ENCODE measurements at regions not wholly inside any gene's neighbourhood (a gene's known extent, or its start where the extent isn't known, plus 50 kb on each side); places are given as distances from the start of the nearest gene placed in this dataset.

GRCh38 chr2:120656273-120656950 is 79.3 kb upstream of the GLI2 start:
- intact Hi-C loops (cut with DNase I; ENCODE audit: low total_unique reads) = no loop called here
- DNase-seq (ENCODE audit: low spot score in 2 of 2) = no peak
- TF ChIP-seq POLR2A (IDR thresholded peaks at IDR 0.05) (no peak), CTCF (IDR thresholded peaks at IDR 0.05) (no peak)
- H3K4me3 ChIP-seq (ENCODE audit: low read depth, poor library complexity, severe bottlenecking) = no peak overlapping the region
- WGBS, 2 donors = 64 to 72% methylated on average over 19 of the region's 19 CpGs

- intact Hi-C loops (cut with DNase I; ENCODE audit: low total_unique reads) = no loop called here
- 72 to 87% methylated on average over 7 of the region's 7 CpGs for WGBS, 2 donors
- TF ChIP-seq CTCF (IDR thresholded peaks at IDR 0.05) (no peak), POLR2A (IDR thresholded peaks at IDR 0.05) (no peak)
- H3K4me3 ChIP-seq (ENCODE audit: low read depth, poor library complexity, severe bottlenecking) = no peak overlapping the region
- DNase-seq (ENCODE audit: low spot score in 2 of 2) = peak in 1 of 2 donors; percentile 45
Measured at GRCh38 chr2:120658042-120658769, 77.5 kb upstream of the GLI2 start.

- intact Hi-C loops (cut with DNase I; ENCODE audit: low total_unique reads) = no loop called here
- WGBS, 2 donors = 88 to 92% methylated on average over 2 of the region's 2 CpGs
- no peak overlapping the region for H3K4me3 ChIP-seq (ENCODE audit: low read depth, poor library complexity, severe bottlenecking)
- TF ChIP-seq POLR2A (IDR thresholded peaks at IDR 0.05) = no peak
- no peak for TF ChIP-seq CTCF (IDR thresholded peaks at IDR 0.05)
- peak in 1 of 2 donors; percentile 78 for DNase-seq (ENCODE audit: low spot score in 2 of 2)
Measured at GRCh38 chr2:120658770-120659158, 76.9 kb upstream of the GLI2 start.

DNA sequence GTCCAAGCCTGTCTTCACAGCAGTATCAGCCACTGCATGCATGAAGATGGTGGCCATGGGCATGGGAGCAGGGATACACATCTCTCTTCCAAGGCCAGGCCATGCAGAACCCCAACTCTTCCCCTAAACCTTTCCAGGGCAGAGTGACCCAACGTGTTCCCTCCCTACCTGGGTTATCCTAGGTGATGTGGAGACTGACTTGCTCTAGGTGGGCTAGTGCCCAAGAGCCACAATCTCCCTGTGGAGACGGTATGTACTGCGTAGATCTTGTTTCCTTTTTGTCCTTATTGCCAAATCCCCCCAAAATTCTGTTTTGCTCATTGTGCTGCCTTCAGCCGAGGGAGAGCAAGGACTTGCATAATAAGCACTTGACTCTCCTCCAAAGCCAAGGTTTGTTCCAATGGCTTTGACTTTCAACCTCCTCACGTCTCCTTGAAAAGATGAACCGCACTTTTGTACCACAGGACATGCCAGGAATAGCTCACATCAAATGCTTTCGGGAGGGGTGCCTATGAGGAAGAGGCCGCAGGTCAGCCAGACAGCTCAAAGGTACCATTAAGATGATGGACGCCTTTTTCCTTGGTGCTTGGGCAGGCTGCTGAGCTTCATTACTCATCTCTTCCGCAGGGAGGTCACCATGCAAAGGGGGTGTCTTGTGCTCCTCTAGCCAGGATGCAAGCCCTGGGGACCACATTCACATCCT is 76.2 kb upstream of the GLI2 start:
- TF ChIP-seq POLR2A (IDR thresholded peaks at IDR 0.05) (no peak), CTCF (IDR thresholded peaks at IDR 0.05) (no peak)
- intact Hi-C loops (cut with DNase I; ENCODE audit: low total_unique reads) = no loop called here
- WGBS, 2 donors = 88 to 89% methylated on average over 10 of the region's 10 CpGs
- DNase-seq (ENCODE audit: low spot score in 2 of 2) = no peak
- H3K4me3 ChIP-seq (ENCODE audit: low read depth, poor library complexity, severe bottlenecking) = no peak overlapping the region

DNA sequence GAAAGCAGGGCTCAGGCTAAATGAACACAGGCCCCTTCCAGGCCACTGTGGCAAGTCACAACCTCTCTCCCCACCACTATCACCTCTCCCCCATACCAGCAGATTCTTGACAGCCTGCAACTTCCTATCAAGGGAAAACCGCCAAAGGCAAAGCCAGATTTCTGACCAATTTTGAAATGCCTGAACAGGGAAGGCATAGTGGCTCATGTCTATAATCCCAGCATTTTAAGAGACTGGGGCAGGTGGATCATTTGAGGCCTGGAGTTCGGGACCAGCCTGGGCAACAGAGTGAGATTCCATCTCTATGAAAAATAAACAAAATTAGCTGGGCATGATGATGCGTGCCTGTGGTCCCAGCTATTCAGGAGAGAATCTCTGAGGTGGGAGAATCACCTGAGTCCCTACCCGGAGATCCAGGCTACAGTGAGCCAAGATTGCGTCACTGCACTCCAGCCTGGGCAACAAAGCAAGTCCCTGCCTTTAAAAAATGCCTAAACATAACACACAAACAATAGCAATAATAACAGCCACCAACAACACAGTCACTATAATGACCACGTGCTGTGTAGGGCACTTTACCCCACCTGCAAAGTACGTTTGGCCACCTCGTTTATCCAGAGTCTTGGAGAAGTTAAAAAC is 75.5 kb upstream of the GLI2 start:
- TF ChIP-seq CTCF (IDR thresholded peaks at IDR 0.05) (no peak), POLR2A (IDR thresholded peaks at IDR 0.05) (no peak)
- no peak for DNase-seq (ENCODE audit: low spot score in 2 of 2)
- H3K4me3 ChIP-seq (ENCODE audit: low read depth, poor library complexity, severe bottlenecking) = no peak overlapping the region
- 79 to 81% methylated on average over 8 of the region's 8 CpGs for WGBS, 2 donors
- intact Hi-C loops (cut with DNase I; ENCODE audit: low total_unique reads) = no loop called here
